PC-3 (cell line): ENCODE measurements at regions not wholly inside any gene's neighbourhood (a gene's known extent, or its start where the extent isn't known, plus 50 kb on each side); places are given as distances from the start of the nearest gene placed in this dataset.
"Not testable (repeated sequence)": the region's sequence is repeated elsewhere in the genome, so short reads cannot be mapped to it uniquely, and the experiment has no call there.

Source experiments
- ATAC-seq: fragments of 200-7000 bp; cut with Tn5 transposase; 2 replicates; pipeline ENCODE4 v1.9.1; 2020; ENCODE audit warnings: mild to moderate bottlenecking, moderate library complexity
- BruUV-seq: library from RNA; stranded (reverse); fragments of 400-500 nt; replicated peaks from 2 replicates; lab custom pipeline; 2021; lab: Mats Ljungman, UMichigan
- CTCF ChIA-PET: fragments of 300-600 bp; sonication (Branson Sonifier 250); formaldehyde crosslinking; loops from one replicate; lab custom pipeline; 2022; ENCODE audit warnings: antibody characterized with exemption; lab: Charles Lee
- POLR2A ChIA-PET: fragments of 300-600 bp; sonication (Branson Sonifier 250); formaldehyde crosslinking; loops from one replicate; lab custom pipeline; 2022; ENCODE audit warnings: antibody characterized with exemption; ENCODE audit not compliant: unreplicated experiment; lab: Charles Lee
- DNase-seq: peaks from one replicate; pipeline ENCODE4 v3.0.0-alpha.2; 2015
- H2AFZ ChIP-seq: fragments of 300-600 bp; sonication (generic); 2 replicates; pipeline ENCODE4 v1.6.0; 2016; ENCODE audit warnings: antibody characterized with exemption, low read length
- H3F3A ChIP-seq: fragments of 300-600 bp; sonication (generic); one replicate; pipeline ENCODE4 v1.6.0; 2017; ENCODE audit warnings: antibody characterized with exemption, low read length, control low read depth, mild to moderate bottlenecking; ENCODE audit not compliant: unreplicated experiment
- H3K27ac ChIP-seq: fragments of 300-600 bp; sonication (generic); 2 replicates; pipeline ENCODE4 v1.5.1; 2016; ENCODE audit warnings: mild to moderate bottlenecking, low read length
- H3K27me3 ChIP-seq: fragments of 300-600 bp; sonication (generic); 2 replicates; pipeline ENCODE4 v1.6.1; 2016; ENCODE audit warnings: low read length, mixed read lengths
- H3K36me3 ChIP-seq: fragments of 300-600 bp; sonication (generic); 2 replicates; pipeline ENCODE4 v1.6.1; 2016; ENCODE audit warnings: low read depth, mixed run types, low read length, mixed read lengths
- H3K4me1 ChIP-seq: fragments of 300-600 bp; sonication (generic); 2 replicates; pipeline ENCODE4 v1.5.1; 2016; ENCODE audit warnings: low read length; ENCODE audit not compliant: insufficient read depth
- H3K4me2 ChIP-seq: fragments of 300-600 bp; sonication (generic); 2 replicates; pipeline ENCODE4 v1.6.0; 2016; ENCODE audit warnings: low read length
- H3K4me3 ChIP-seq: fragments of 300-600 bp; sonication (generic); 2 replicates; pipeline ENCODE4 v1.5.1; 2016; ENCODE audit warnings: mild to moderate bottlenecking, low read length, mixed read lengths
- H3K79me2 ChIP-seq: fragments of 300-600 bp; sonication (generic); 2 replicates; pipeline ENCODE4 v1.6.1; 2017; ENCODE audit warnings: low read length, mixed read lengths
- H3K9ac ChIP-seq: fragments of 300-600 bp; sonication (generic); 2 replicates; pipeline ENCODE4 v1.6.0; 2016; ENCODE audit warnings: mild to moderate bottlenecking, low read length
- H3K9me2 ChIP-seq: fragments of 300-600 bp; sonication (generic); replicated peaks from 2 replicates; pipeline ENCODE4 v1.6.1; 2016; ENCODE audit warnings: mixed run types, low read length, mixed read lengths
- H3K9me3 ChIP-seq: fragments of 300-600 bp; sonication (generic); 2 replicates; pipeline ENCODE4 v1.6.1; 2016; ENCODE audit warnings: low read length, mixed read lengths
- H4K20me1 ChIP-seq: fragments of 300-600 bp; sonication (generic); 2 replicates; pipeline ENCODE4 v1.6.1; 2016; ENCODE audit warnings: low read length, mixed read lengths
- EZH2 ChIP-seq: fragments of 300-600 bp; sonication (generic); IDR thresholded peaks from one replicate; pipeline ENCODE4 v1.6.1; 2017; ENCODE audit warnings: antibody characterized with exemption, mild to moderate bottlenecking, low read length; ENCODE audit not compliant: unreplicated experiment
- EZH2phosphoT487 ChIP-seq: fragments of 300-600 bp; sonication (generic); IDR thresholded peaks from 2 replicates; pipeline ENCODE4 v1.6.1; 2018; ENCODE audit warnings: mild to moderate bottlenecking, antibody characterized with exemption, low read length, borderline replicate concordance
- intact Hi-C: fragments of 100-400 bp; cut with micrococcal nuclease; formaldehyde crosslinking; loops from 2 replicates; pipeline ENCODE4 v1.9.0; 2023
- TF ChIP-seq, protein P1 (sequence below): fragments of 300-600 bp; sonication (generic); conservative IDR thresholded peaks from 2 replicates; pipeline ENCODE4 v1.5.1; 2017; ENCODE audit warnings: antibody characterized with exemption, low read depth, mild to moderate bottlenecking, low read length

DNA sequence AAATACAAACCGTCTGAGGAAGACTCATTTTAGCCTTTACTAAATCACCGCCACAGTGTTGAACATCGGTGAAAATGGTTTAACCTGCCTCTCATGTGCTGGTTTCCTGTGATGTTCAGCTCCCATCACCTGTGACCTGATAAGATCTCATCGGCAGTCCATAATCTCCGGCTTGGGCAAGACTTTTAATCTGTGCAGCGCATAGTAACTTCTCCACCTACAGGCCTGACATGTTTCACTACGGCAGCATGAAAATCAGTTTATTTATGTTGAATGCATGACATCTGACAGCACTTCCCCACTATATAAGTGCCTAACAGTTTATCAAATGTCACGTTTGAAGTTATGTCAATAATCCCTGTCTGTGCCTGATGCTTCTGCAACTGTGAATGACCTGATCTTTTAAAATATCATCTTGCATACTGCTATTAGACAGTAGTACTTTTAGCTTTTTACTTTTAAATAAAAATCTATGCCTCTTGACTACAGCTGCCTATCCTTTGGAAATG lies 1919.8 kb upstream of the AGA start:
- no peaks in the 10 kb centered on the region for H3K4me1 ChIP-seq
- H3K36me3 ChIP-seq = no peaks in the 10 kb centered on the region
- H2AFZ ChIP-seq = no peak overlapping the region
- intact Hi-C loops = no loop called here
- CTCF ChIA-PET = no interaction called here
- no peaks in the 10 kb centered on the region for H3F3A ChIP-seq
- POLR2A ChIA-PET = no interaction called here
- H3K27ac ChIP-seq = no peak overlapping the region
- BruUV-seq = no TSS peak
- H3K4me2 ChIP-seq = no peak overlapping the region
- no peaks in the 10 kb centered on the region for H3K9me3 ChIP-seq
- H3K79me2 ChIP-seq = no peaks in the 10 kb centered on the region
- TF ChIP-seq EZH2phosphoT487 (no peak), EZH2 (no peak)
- TF ChIP-seq, protein P1, sequence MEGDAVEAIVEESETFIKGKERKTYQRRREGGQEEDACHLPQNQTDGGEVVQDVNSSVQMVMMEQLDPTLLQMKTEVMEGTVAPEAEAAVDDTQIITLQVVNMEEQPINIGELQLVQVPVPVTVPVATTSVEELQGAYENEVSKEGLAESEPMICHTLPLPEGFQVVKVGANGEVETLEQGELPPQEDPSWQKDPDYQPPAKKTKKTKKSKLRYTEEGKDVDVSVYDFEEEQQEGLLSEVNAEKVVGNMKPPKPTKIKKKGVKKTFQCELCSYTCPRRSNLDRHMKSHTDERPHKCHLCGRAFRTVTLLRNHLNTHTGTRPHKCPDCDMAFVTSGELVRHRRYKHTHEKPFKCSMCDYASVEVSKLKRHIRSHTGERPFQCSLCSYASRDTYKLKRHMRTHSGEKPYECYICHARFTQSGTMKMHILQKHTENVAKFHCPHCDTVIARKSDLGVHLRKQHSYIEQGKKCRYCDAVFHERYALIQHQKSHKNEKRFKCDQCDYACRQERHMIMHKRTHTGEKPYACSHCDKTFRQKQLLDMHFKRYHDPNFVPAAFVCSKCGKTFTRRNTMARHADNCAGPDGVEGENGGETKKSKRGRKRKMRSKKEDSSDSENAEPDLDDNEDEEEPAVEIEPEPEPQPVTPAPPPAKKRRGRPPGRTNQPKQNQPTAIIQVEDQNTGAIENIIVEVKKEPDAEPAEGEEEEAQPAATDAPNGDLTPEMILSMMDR = no peak
- no peak for ATAC-seq
- DNase-seq = no peak
- no peak overlapping the region for H3K9ac ChIP-seq
- H4K20me1 ChIP-seq = no peaks in the 10 kb centered on the region
- H3K27me3 ChIP-seq = no peaks in the 10 kb centered on the region; the same call in 1 of the 2 replicates
- H3K9me2 ChIP-seq = no peaks in the 10 kb centered on the region
- no peak overlapping the region for H3K4me3 ChIP-seq

DNA sequence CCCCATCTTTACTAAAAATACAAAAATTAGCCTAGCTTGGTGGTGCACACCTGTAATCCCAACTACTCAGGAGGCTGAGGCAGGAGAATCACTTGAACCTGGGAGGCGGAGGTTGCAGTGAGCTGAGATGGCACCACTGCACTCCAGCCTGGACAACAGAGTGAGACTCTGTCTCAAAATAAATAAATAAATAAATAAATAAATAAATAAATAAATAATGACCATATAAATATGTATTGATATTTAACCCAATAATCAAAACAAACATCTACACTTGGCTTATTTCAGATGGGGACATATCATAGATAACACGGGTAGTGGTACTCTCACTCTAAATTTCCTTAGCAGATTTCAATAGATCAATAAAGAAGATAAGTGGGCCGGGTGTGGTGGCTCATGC lies 1923.7 kb upstream of the AGA start:
- H3K4me3 ChIP-seq, H3F3A ChIP-seq, H3K79me2 ChIP-seq, POLR2A ChIA-PET, ATAC-seq, H3K4me1 ChIP-seq, H3K9ac ChIP-seq, BruUV-seq, H3K36me3 ChIP-seq, H2AFZ ChIP-seq, H3K27ac ChIP-seq, H4K20me1 ChIP-seq, H3K4me2 ChIP-seq, H3K9me2 ChIP-seq, H3K9me3 ChIP-seq, H3K27me3 ChIP-seq, intact Hi-C loops, CTCF ChIA-PET, DNase-seq: not testable (repeated sequence)

GRCh38 chr4:179372242-179372641 lies 1930.0 kb upstream of the AGA start:
- ATAC-seq = no peak
- CTCF ChIA-PET = no interaction called here

More at GRCh38 chr4:179372242-179372641, 1930.0 kb upstream of the AGA start:
- Histone ChIP-seq H3K79me2 (no peaks in the 10 kb centered on the region), H4K20me1 (no peaks in the 10 kb centered on the region), H3K9ac (no peak overlapping the region), H3F3A (no peaks in the 10 kb centered on the region), H3K4me2 (no peak overlapping the region), H3K9me3 (no peaks in the 10 kb centered on the region), H2AFZ (no peak overlapping the region), H3K36me3 (no peaks in the 10 kb centered on the region), H3K27me3 (no peaks in the 10 kb centered on the region), H3K27ac (no peak overlapping the region), H3K9me2 (no peaks in the 10 kb centered on the region), H3K4me1 (no peaks in the 10 kb centered on the region), H3K4me3 (no peak overlapping the region)
- intact Hi-C loops = no loop called here
- no peak for DNase-seq
- no TSS peak for BruUV-seq
- TF ChIP-seq, protein P1 = no peak
- TF ChIP-seq EZH2 (no peak), EZH2phosphoT487 (no peak)
- POLR2A ChIA-PET = no interaction called here
